ENCODE measurements at regions not wholly inside any gene's neighbourhood (a gene's known extent, or its start where the extent isn't known, plus 50 kb on each side); places are given as distances from the start of the nearest gene placed in this dataset.

GRCh38 chr16:59124056-59124455 is 389.9 kb upstream of the GOT2 start:
- Histone ChIP-seq H3K27ac (ENCODE audit: insufficient read depth in 1 of 2, low read depth in 1 of 2, low read length in 2 of 2, poor library complexity in 1 of 2, severe bottlenecking in 2 of 2) (no peak overlapping the region), H3K27me3 (replicated peaks in 2 of 5; ENCODE audit: control insufficient read depth in 4 of 5, insufficient read depth in 5 of 5, low read length in 4 of 5) (no peaks in the 10 kb centered on the region), H3K36me3 (ENCODE audit: control insufficient read depth in 4 of 4, insufficient read depth in 4 of 4, low read length in 3 of 4) (no peaks in the 10 kb centered on the region), H3K9me3 (ENCODE audit: control extremely low read depth in 1 of 5, control insufficient read depth in 4 of 5, insufficient read depth in 2 of 5, low read depth in 1 of 5, low read length in 4 of 5) (no peaks in the 10 kb centered on the region), H3K4me3 (ENCODE audit: control insufficient read depth in 1 of 7, extremely low read depth in 1 of 7, insufficient read depth in 4 of 7, low read depth in 2 of 7, low read length in 6 of 7) (no peak overlapping the region), H3K4me1 (ENCODE audit: control extremely low read depth in 1 of 4, control insufficient read depth in 4 of 4, insufficient read depth in 4 of 4, low read length in 3 of 4) (no peaks in the 10 kb centered on the region)
- 100% methylated on average over 2 of the region's 2 CpGs for WGBS (ENCODE audit: insufficient coverage)
- CTCF ChIA-PET: interaction anchor here (0.6 to 1.0 kb wide), 4 partner anchors 9 to 63 kb away, joined by 3 to 4 read pairs (median 3); no protein-coding TSS in a partner anchor
- POLR2A ChIA-PET: no interaction called here
- no peak for DNase-seq

GRCh38 chr16:59123479-59123878 is 389.4 kb upstream of the GOT2 start:
- no peak overlapping the region for H3K27ac ChIP-seq (ENCODE audit: insufficient read depth in 1 of 2, low read depth in 1 of 2, low read length in 2 of 2, poor library complexity in 1 of 2, severe bottlenecking in 2 of 2)
- POLR2A ChIA-PET: no interaction called here
- no peaks in the 10 kb centered on the region for H3K4me1 ChIP-seq (ENCODE audit: control extremely low read depth in 1 of 4, control insufficient read depth in 4 of 4, insufficient read depth in 4 of 4, low read length in 3 of 4)
- WGBS (ENCODE audit: insufficient coverage): no CpG with 5 or more reads among the region's 1 CpG
- H3K4me3 ChIP-seq (ENCODE audit: control insufficient read depth in 1 of 7, extremely low read depth in 1 of 7, insufficient read depth in 4 of 7, low read depth in 2 of 7, low read length in 6 of 7): no peak overlapping the region
- DNase-seq: no peak
- no peaks in the 10 kb centered on the region for H3K36me3 ChIP-seq (ENCODE audit: control insufficient read depth in 4 of 4, insufficient read depth in 4 of 4, low read length in 3 of 4)
- H3K27me3 ChIP-seq (replicated peaks in 2 of 5; ENCODE audit: control insufficient read depth in 4 of 5, insufficient read depth in 5 of 5, low read length in 4 of 5): no peaks in the 10 kb centered on the region
- CTCF ChIA-PET: interaction anchor here (0.6 to 1.0 kb wide), 4 partner anchors 10 to 63 kb away, joined by 3 to 4 read pairs (median 3); no protein-coding TSS in a partner anchor
- H3K9me3 ChIP-seq (ENCODE audit: control extremely low read depth in 1 of 5, control insufficient read depth in 4 of 5, insufficient read depth in 2 of 5, low read depth in 1 of 5, low read length in 4 of 5): no peaks in the 10 kb centered on the region

GRCh38 chr16:59122262-59122537 is 388.1 kb upstream of the GOT2 start:
- Histone ChIP-seq H3K4me1 (ENCODE audit: control extremely low read depth in 1 of 4, control insufficient read depth in 4 of 4, insufficient read depth in 4 of 4, low read length in 3 of 4) (no peaks in the 10 kb centered on the region), H3K27ac (ENCODE audit: insufficient read depth in 1 of 2, low read depth in 1 of 2, low read length in 2 of 2, poor library complexity in 1 of 2, severe bottlenecking in 2 of 2) (no peak overlapping the region), H3K36me3 (ENCODE audit: control insufficient read depth in 4 of 4, insufficient read depth in 4 of 4, low read length in 3 of 4) (no peaks in the 10 kb centered on the region), H3K4me3 (ENCODE audit: control insufficient read depth in 1 of 7, extremely low read depth in 1 of 7, insufficient read depth in 4 of 7, low read depth in 2 of 7, low read length in 6 of 7) (no peak overlapping the region), H3K9me3 (ENCODE audit: control extremely low read depth in 1 of 5, control insufficient read depth in 4 of 5, insufficient read depth in 2 of 5, low read depth in 1 of 5, low read length in 4 of 5) (no peaks in the 10 kb centered on the region), H3K27me3 (replicated peaks in 2 of 5; ENCODE audit: control insufficient read depth in 4 of 5, insufficient read depth in 5 of 5, low read length in 4 of 5) (no peaks in the 10 kb centered on the region)
- CTCF ChIA-PET: no interaction called here
- POLR2A ChIA-PET: no interaction called here
- DNase-seq: no peak
- WGBS (ENCODE audit: insufficient coverage): no CpG with 5 or more reads among the region's 2 CpGs

- POLR2A ChIA-PET: no interaction called here
- no peak for DNase-seq
- no peaks in the 10 kb centered on the region for H3K9me3 ChIP-seq (ENCODE audit: control extremely low read depth in 1 of 5, control insufficient read depth in 4 of 5, insufficient read depth in 2 of 5, low read depth in 1 of 5, low read length in 4 of 5)
- no peaks in the 10 kb centered on the region for H3K36me3 ChIP-seq (ENCODE audit: control insufficient read depth in 4 of 4, insufficient read depth in 4 of 4, low read length in 3 of 4)
- CTCF ChIA-PET: no interaction called here
- no peak overlapping the region for H3K27ac ChIP-seq (ENCODE audit: insufficient read depth in 1 of 2, low read depth in 1 of 2, low read length in 2 of 2, poor library complexity in 1 of 2, severe bottlenecking in 2 of 2)
- no peaks in the 10 kb centered on the region for H3K4me1 ChIP-seq (ENCODE audit: control extremely low read depth in 1 of 4, control insufficient read depth in 4 of 4, insufficient read depth in 4 of 4, low read length in 3 of 4)
- H3K27me3 ChIP-seq (replicated peaks in 2 of 5; ENCODE audit: control insufficient read depth in 4 of 5, insufficient read depth in 5 of 5, low read length in 4 of 5): no peaks in the 10 kb centered on the region
- H3K4me3 ChIP-seq (ENCODE audit: control insufficient read depth in 1 of 7, extremely low read depth in 1 of 7, insufficient read depth in 4 of 7, low read depth in 2 of 7, low read length in 6 of 7): no peak overlapping the region
Observed at GRCh38 chr16:59121411-59122261, 387.5 kb upstream of the GOT2 start.

- no peak for DNase-seq
- Histone ChIP-seq H3K36me3 (ENCODE audit: control insufficient read depth in 4 of 4, insufficient read depth in 4 of 4, low read length in 3 of 4) (no peaks in the 10 kb centered on the region), H3K4me1 (ENCODE audit: control extremely low read depth in 1 of 4, control insufficient read depth in 4 of 4, insufficient read depth in 4 of 4, low read length in 3 of 4) (no peaks in the 10 kb centered on the region), H3K4me3 (ENCODE audit: control insufficient read depth in 1 of 7, extremely low read depth in 1 of 7, insufficient read depth in 4 of 7, low read depth in 2 of 7, low read length in 6 of 7) (no peak overlapping the region), H3K27ac (ENCODE audit: insufficient read depth in 1 of 2, low read depth in 1 of 2, low read length in 2 of 2, poor library complexity in 1 of 2, severe bottlenecking in 2 of 2) (no peak overlapping the region), H3K9me3 (ENCODE audit: control extremely low read depth in 1 of 5, control insufficient read depth in 4 of 5, insufficient read depth in 2 of 5, low read depth in 1 of 5, low read length in 4 of 5) (no peaks in the 10 kb centered on the region), H3K27me3 (replicated peaks in 2 of 5; ENCODE audit: control insufficient read depth in 4 of 5, insufficient read depth in 5 of 5, low read length in 4 of 5) (no peaks in the 10 kb centered on the region)
- ChIA-PET POLR2A (no interaction called here), CTCF (no interaction called here)
- WGBS (ENCODE audit: insufficient coverage): 100% methylated on average over 1 of the region's 2 CpGs
Observed at GRCh38 chr16:59116744-59117143, 382.6 kb upstream of the GOT2 start.

GRCh38 chr16:59114790-59115189 is 380.7 kb upstream of the GOT2 start:
- ChIA-PET POLR2A (no interaction called here), CTCF (no interaction called here)
- Histone ChIP-seq H3K27ac (ENCODE audit: insufficient read depth in 1 of 2, low read depth in 1 of 2, low read length in 2 of 2, poor library complexity in 1 of 2, severe bottlenecking in 2 of 2) (no peak overlapping the region), H3K27me3 (replicated peaks in 2 of 5; ENCODE audit: control insufficient read depth in 4 of 5, insufficient read depth in 5 of 5, low read length in 4 of 5) (no peaks in the 10 kb centered on the region), H3K4me1 (ENCODE audit: control extremely low read depth in 1 of 4, control insufficient read depth in 4 of 4, insufficient read depth in 4 of 4, low read length in 3 of 4) (no peaks in the 10 kb centered on the region), H3K4me3 (ENCODE audit: control insufficient read depth in 1 of 7, extremely low read depth in 1 of 7, insufficient read depth in 4 of 7, low read depth in 2 of 7, low read length in 6 of 7) (no peak overlapping the region), H3K36me3 (ENCODE audit: control insufficient read depth in 4 of 4, insufficient read depth in 4 of 4, low read length in 3 of 4) (no peaks in the 10 kb centered on the region), H3K9me3 (ENCODE audit: control extremely low read depth in 1 of 5, control insufficient read depth in 4 of 5, insufficient read depth in 2 of 5, low read depth in 1 of 5, low read length in 4 of 5) (peaks cover 0 to 4% (median 0%) of the 10 kb centered on the region in 5 experiments)
- WGBS (ENCODE audit: insufficient coverage): 100% methylated on average over 1 of the region's 1 CpG
- DNase-seq: no peak

- no peak overlapping the region for H3K27ac ChIP-seq (ENCODE audit: insufficient read depth in 1 of 2, low read depth in 1 of 2, low read length in 2 of 2, poor library complexity in 1 of 2, severe bottlenecking in 2 of 2)
Observed at GRCh38 chr16:59113004-59113670, 379.0 kb upstream of the GOT2 start.

More at GRCh38 chr16:59113004-59113670, 379.0 kb upstream of the GOT2 start:
- Histone ChIP-seq H3K27me3 (replicated peaks in 2 of 5; ENCODE audit: control insufficient read depth in 4 of 5, insufficient read depth in 5 of 5, low read length in 4 of 5) (no peaks in the 10 kb centered on the region), H3K9me3 (ENCODE audit: control extremely low read depth in 1 of 5, control insufficient read depth in 4 of 5, insufficient read depth in 2 of 5, low read depth in 1 of 5, low read length in 4 of 5) (peaks cover 0 to 4% (median 0%) of the 10 kb centered on the region in 5 experiments), H3K4me1 (ENCODE audit: control extremely low read depth in 1 of 4, control insufficient read depth in 4 of 4, insufficient read depth in 4 of 4, low read length in 3 of 4) (no peaks in the 10 kb centered on the region), H3K4me3 (ENCODE audit: control insufficient read depth in 1 of 7, extremely low read depth in 1 of 7, insufficient read depth in 4 of 7, low read depth in 2 of 7, low read length in 6 of 7) (no peak overlapping the region), H3K36me3 (ENCODE audit: control insufficient read depth in 4 of 4, insufficient read depth in 4 of 4, low read length in 3 of 4) (no peaks in the 10 kb centered on the region)
- ChIA-PET POLR2A (no interaction called here), CTCF (interaction anchor here (0.6 kb wide), 1 partner anchor 35 kb away, joined by 3 read pairs; no protein-coding TSS in a partner anchor)
- WGBS (ENCODE audit: insufficient coverage): 100% methylated on average over 1 of the region's 2 CpGs
- DNase-seq: no peak

Data from common myeloid progenitor, CD34-positive (primary cell).